Tibial nerve (tissue), 3 donors: ENCODE measurements at regions not wholly inside any gene's neighbourhood (a gene's known extent, or its start where the extent isn't known, plus 50 kb on each side); places are given as distances from the start of the nearest gene placed in this dataset.

Experiments
- CTCF ChIP-seq, 5 experiments: fragments of 200-600 bp in 3 of 5; fragments of 450-650 bp in 2 of 5; sonication (generic) in 3 of 5; IDR thresholded peaks; one replicate each; pipeline ENCODE4 v1.5.1; 2016 to 2019; ENCODE audit warnings: antibody characterized with exemption in 5 of 5, mild to moderate bottlenecking in 3 of 5, moderate library complexity in 2 of 5
- POLR2A ChIP-seq, 2 donors: fragments of 450-650 bp; IDR thresholded peaks; one replicate each; pipeline ENCODE4 v1.6.1; 2017; ENCODE audit warnings: antibody characterized with exemption in 2 of 2, mild to moderate bottlenecking in 2 of 2, moderate library complexity in 2 of 2

- TF ChIP-seq CTCF (IDR thresholded peaks at IDR 0.05) (no peak), POLR2A (IDR thresholded peaks at IDR 0.05) (no peak)
These were observed 71.3 kb downstream of the SOX11 start for GRCh38 chr2:5763531-5763930.
